ENCODE measurements at regions not wholly inside any gene's neighbourhood (a gene's known extent, or its start where the extent isn't known, plus 50 kb on each side); places are given as distances from the start of the nearest gene placed in this dataset.

GRCh38 chr3:15151166-15151565 lies 52.2 kb upstream of the RBSN start:
- TF ChIP-seq EZH2phosphoT487 (IDR thresholded peaks at IDR 0.05; ENCODE audit: low read depth) (no peak), CTCF (IDR thresholded peaks at IDR 0.05; ENCODE audit: low read depth, low read length) (no peak)
